ENCODE measurements at regions not wholly inside any gene's neighbourhood (a gene's known extent, or its start where the extent isn't known, plus 50 kb on each side); places are given as distances from the start of the nearest gene placed in this dataset.

DNA sequence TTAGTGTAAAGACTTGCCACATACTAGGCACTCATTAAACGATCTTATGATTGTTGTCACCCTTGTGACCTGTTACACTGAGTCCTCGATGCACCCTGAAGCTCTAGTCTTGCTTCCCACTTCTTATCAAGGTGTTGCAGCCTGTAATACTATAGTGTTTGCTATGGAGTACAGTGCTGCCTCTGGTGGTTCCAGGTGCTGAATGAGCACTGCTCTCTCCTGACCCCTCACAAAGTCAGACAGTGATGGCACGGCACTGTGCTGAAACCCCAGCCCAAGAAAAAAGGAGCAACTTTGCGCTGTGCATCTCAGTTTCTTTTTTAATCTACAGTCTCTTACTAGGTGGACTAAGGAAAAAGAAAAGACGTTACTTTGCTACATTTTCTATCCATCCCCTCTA, 106.3 kb downstream of the GC start:
- Mint-ChIP-seq H3K4me1 (ENCODE audit: unreplicated experiment) (no peaks in the 10 kb centered on the region), H3K9me3 (no peaks in the 10 kb centered on the region), H3K4me3 (no peak overlapping the region), H3K36me3 (no peaks in the 10 kb centered on the region), H3K27ac (no peak overlapping the region), H3K27me3 (peaks cover 2% of the 10 kb centered on the region)
- TF ChIP-seq CTCF (conservative IDR thresholded peaks at IDR 0.05): no peak
- no peak for DNase-seq (ENCODE audit: extremely low spot score, unreplicated experiment)

GRCh38 chr4:71669291-71669690, 114.6 kb downstream of the GC start:
- no peak for TF ChIP-seq CTCF (conservative IDR thresholded peaks at IDR 0.05)
- Mint-ChIP-seq H3K9me3 (no peaks in the 10 kb centered on the region), H3K27ac (no peak overlapping the region), H3K36me3 (no peaks in the 10 kb centered on the region), H3K4me1 (ENCODE audit: unreplicated experiment) (peaks cover 13% of the 10 kb centered on the region), H3K27me3 (peaks cover 3% of the 10 kb centered on the region), H3K4me3 (no peak overlapping the region)
- DNase-seq (ENCODE audit: extremely low spot score, unreplicated experiment): no peak

DNA sequence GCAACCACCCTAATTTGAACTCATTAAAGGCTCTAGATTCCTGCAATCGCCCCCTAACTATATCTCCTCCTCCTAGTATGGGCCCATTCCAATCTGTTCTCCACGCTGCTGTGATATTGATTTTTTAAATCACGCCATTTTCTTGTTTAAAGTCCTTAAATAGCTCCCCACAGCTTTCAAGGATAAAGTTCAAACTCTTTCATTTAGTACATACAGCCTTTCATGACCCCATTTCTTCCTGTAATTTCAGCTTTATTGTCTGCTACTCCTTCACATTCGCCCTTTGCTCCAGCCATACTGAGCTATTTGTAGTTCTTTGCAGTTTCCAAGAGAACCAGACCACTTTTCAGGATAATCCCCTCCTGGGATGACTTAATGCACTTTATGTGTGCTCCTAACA, 118.5 kb downstream of the GC start:
- peak overlapping the region; percentile 31 for H3K27ac Mint-ChIP-seq
- H3K36me3 Mint-ChIP-seq: no peaks in the 10 kb centered on the region
- no peak for TF ChIP-seq CTCF (conservative IDR thresholded peaks at IDR 0.05)
- peaks cover 9% of the 10 kb centered on the region for H3K27me3 Mint-ChIP-seq
- no peaks in the 10 kb centered on the region for H3K9me3 Mint-ChIP-seq
- no peak for DNase-seq (ENCODE audit: extremely low spot score, unreplicated experiment)
- H3K4me1 Mint-ChIP-seq (ENCODE audit: unreplicated experiment): peaks cover 14% of the 10 kb centered on the region
- no peak overlapping the region for H3K4me3 Mint-ChIP-seq

GRCh38 chr4:71664366-71664765, 119.5 kb downstream of the GC start:
- H3K4me1 Mint-ChIP-seq (ENCODE audit: unreplicated experiment): peaks cover 14% of the 10 kb centered on the region
- peaks cover 9% of the 10 kb centered on the region for H3K27me3 Mint-ChIP-seq
- no peak overlapping the region for H3K4me3 Mint-ChIP-seq
- no peak overlapping the region for H3K27ac Mint-ChIP-seq
- no peaks in the 10 kb centered on the region for H3K36me3 Mint-ChIP-seq
- TF ChIP-seq CTCF (conservative IDR thresholded peaks at IDR 0.05): no peak
- no peak for DNase-seq (ENCODE audit: extremely low spot score, unreplicated experiment)
- H3K9me3 Mint-ChIP-seq: no peaks in the 10 kb centered on the region

DNA sequence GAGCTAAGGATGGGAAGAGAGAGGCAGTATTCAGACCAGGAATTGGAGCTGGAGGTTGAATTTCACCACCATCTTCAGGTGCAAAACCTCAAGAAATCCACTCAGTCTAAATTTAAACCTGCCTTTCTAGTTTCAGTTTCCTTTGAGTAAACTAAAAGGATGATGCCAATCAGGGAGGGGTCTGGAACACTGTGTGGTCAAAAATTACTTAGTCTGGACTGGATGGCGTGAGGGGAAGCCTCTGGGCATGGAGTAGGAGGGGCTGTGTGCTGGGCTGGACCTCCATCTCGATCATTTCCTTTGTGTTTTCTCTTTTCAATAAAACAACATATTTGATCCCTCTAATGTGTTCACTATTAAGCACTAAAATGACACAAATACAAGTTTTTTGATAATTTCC, 120.1 kb downstream of the GC start:
- H3K27me3 Mint-ChIP-seq: peaks cover 9% of the 10 kb centered on the region
- H3K4me1 Mint-ChIP-seq (ENCODE audit: unreplicated experiment): peaks cover 14% of the 10 kb centered on the region
- TF ChIP-seq CTCF (conservative IDR thresholded peaks at IDR 0.05): no peak

DNA sequence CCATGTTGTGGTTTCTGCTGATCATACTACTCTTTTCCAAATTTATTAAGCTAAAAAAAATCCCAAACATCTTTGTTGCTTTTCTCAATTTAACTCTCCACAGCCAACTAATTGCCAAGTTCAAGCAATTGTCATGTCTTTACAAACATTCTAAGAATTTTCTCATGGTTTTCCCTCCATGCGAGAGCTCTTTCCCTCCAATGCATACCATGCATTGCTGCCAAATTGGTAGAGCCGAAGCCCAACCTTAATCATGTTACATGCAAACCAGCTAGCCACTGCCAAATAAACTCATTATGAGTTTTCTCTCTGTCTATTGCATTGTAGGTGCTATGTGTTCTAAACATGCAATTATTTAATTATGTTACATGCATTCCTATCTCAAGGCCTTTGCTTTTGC, 123.9 kb downstream of the GC start:
- no peak overlapping the region for H3K27ac Mint-ChIP-seq
- no peaks in the 10 kb centered on the region for H3K9me3 Mint-ChIP-seq
- H3K36me3 Mint-ChIP-seq: no peaks in the 10 kb centered on the region
- no peak for TF ChIP-seq CTCF (conservative IDR thresholded peaks at IDR 0.05)
- H3K27me3 Mint-ChIP-seq: peaks cover 16% of the 10 kb centered on the region
- peaks cover 7% of the 10 kb centered on the region for H3K4me1 Mint-ChIP-seq (ENCODE audit: unreplicated experiment)
- DNase-seq (ENCODE audit: extremely low spot score, unreplicated experiment): no peak
- H3K4me3 Mint-ChIP-seq: no peak overlapping the region

More for the DNA sequence above, 120.1 kb downstream of the GC start:
- Mint-ChIP-seq H3K27ac (no peak overlapping the region), H3K36me3 (no peaks in the 10 kb centered on the region), H3K4me3 (no peak overlapping the region), H3K9me3 (no peaks in the 10 kb centered on the region)
- DNase-seq (ENCODE audit: extremely low spot score, unreplicated experiment): no peak
